Mucosa of descending colon (tissue), 3 donors: ENCODE measurements at regions not wholly inside any gene's neighbourhood (a gene's known extent, or its start where the extent isn't known, plus 50 kb on each side); places are given as distances from the start of the nearest gene placed in this dataset.

Experiments
- ATAC-seq: fragments of 200-7000 bp; cut with Tn5 transposase; one replicate; pipeline ENCODE4 v1.9.1; 2020; ENCODE audit warnings: mild to moderate bottlenecking, moderate library complexity
- DNase-seq, 3 donors: peaks; one replicate each; pipeline ENCODE4 v3.0.0-alpha.2; 2020
- H3K36me3 ChIP-seq: fragments of 200-600 bp; one replicate; pipeline ENCODE4 v1.8.0; 2021; ENCODE audit warnings: low read depth, mild to moderate bottlenecking
- H3K4me1 ChIP-seq: fragments of 200-600 bp; one replicate; pipeline ENCODE4 v1.8.0; 2021; ENCODE audit warnings: low read depth, mild to moderate bottlenecking
- H3K4me3 ChIP-seq: fragments of 200-600 bp; one replicate; pipeline ENCODE4 v1.8.0; 2021; ENCODE audit warnings: mild to moderate bottlenecking
- H3K9me3 ChIP-seq: fragments of 200-600 bp; one replicate; pipeline ENCODE4 v1.8.0; 2021; ENCODE audit warnings: mild to moderate bottlenecking
- intact Hi-C, 2 donors: fragments of 100-400 bp; cut with DNase I in 1 of 2; cut with micrococcal nuclease in 1 of 2; formaldehyde crosslinking; loops; one replicate each; pipeline versions ENCODE4 v1.11.0 to v1.11.1; 2022; cut with DNase I, micrococcal nuclease
- TF ChIP-seq, protein P1 (sequence below): fragments of 200-600 bp; IDR thresholded peaks from one replicate; pipeline ENCODE4 v1.8.0; 2022; ENCODE audit warnings: antibody characterized with exemption, mild to moderate bottlenecking
- donor health status: DM: no; HTN: no; CAD: no; lungs with moderate emphysema.
- donor health status: DM: no; HTN: no; CAD: no.
- donor health status: DM: no; HTN: yes; CAD: no.

DNA sequence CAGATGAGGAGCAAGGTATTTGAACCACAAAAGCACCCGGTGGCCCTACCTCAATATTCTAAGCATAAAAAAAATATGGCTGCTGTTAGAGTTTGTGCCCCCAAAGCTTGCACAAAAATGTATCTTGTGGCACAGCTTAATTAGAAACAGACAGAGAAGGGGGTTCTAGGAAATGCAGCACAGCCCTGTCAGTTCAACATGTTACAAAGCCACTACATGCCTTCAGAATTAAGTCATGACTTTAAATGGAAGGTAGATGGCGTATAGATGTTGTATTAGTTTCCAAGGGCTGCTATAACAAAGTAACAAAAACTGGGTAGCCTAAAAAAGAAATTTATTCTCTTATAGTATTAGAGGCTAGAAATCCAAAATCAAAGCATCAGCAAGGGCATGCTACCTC is 703.8 kb downstream of the DIAPH3 start:
- TF ChIP-seq, protein P1, sequence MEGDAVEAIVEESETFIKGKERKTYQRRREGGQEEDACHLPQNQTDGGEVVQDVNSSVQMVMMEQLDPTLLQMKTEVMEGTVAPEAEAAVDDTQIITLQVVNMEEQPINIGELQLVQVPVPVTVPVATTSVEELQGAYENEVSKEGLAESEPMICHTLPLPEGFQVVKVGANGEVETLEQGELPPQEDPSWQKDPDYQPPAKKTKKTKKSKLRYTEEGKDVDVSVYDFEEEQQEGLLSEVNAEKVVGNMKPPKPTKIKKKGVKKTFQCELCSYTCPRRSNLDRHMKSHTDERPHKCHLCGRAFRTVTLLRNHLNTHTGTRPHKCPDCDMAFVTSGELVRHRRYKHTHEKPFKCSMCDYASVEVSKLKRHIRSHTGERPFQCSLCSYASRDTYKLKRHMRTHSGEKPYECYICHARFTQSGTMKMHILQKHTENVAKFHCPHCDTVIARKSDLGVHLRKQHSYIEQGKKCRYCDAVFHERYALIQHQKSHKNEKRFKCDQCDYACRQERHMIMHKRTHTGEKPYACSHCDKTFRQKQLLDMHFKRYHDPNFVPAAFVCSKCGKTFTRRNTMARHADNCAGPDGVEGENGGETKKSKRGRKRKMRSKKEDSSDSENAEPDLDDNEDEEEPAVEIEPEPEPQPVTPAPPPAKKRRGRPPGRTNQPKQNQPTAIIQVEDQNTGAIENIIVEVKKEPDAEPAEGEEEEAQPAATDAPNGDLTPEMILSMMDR: no peak
- intact Hi-C loops: no loop called here

GRCh38 chr13:59461411-59461810 is 702.3 kb downstream of the DIAPH3 start:
- intact Hi-C loops: no loop called here
- DNase-seq (no peak), ATAC-seq (no peak)
- H3K36me3 ChIP-seq: no peaks in the 10 kb centered on the region
- no peaks in the 10 kb centered on the region for H3K4me1 ChIP-seq
- H3K4me3 ChIP-seq: no peak overlapping the region
- no peaks in the 10 kb centered on the region for H3K9me3 ChIP-seq
- TF ChIP-seq, protein P1: no peak

More for the DNA sequence above, 703.8 kb downstream of the DIAPH3 start:
- Histone ChIP-seq H3K4me3 (no peak overlapping the region), H3K4me1 (no peaks in the 10 kb centered on the region), H3K36me3 (no peaks in the 10 kb centered on the region), H3K9me3 (no peaks in the 10 kb centered on the region)
- DNase-seq (no peak), ATAC-seq (no peak)

GRCh38 chr13:59463023-59463422 is 700.7 kb downstream of the DIAPH3 start:
- intact Hi-C loops: no loop called here
- Histone ChIP-seq H3K36me3 (no peaks in the 10 kb centered on the region), H3K9me3 (no peaks in the 10 kb centered on the region), H3K4me3 (no peak overlapping the region), H3K4me1 (no peaks in the 10 kb centered on the region)
- ATAC-seq (no peak), DNase-seq (no peak)
- TF ChIP-seq, protein P1: no peak

DNA sequence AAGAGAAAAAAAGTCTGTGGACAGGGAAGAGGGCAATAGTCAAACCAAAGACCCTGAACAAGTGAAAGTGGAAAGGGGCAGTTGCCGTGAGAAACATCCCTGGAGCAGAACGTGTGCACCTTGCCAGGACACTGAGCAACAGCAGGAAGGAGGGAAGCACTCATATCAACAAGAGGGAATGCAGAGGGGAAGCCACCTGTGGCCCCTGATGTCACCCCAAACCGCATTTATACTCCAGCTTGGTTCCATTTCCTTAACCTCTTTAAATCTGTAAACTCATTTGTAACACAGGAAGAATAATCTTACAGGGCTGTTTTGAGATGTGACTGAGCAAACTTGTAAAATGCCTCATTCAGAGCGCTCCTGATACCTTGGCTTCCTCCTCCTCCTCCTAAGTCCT is 698.8 kb downstream of the DIAPH3 start:
- DNase-seq: no peak
- Histone ChIP-seq H3K4me3 (no peak overlapping the region), H3K36me3 (no peaks in the 10 kb centered on the region), H3K9me3 (no peaks in the 10 kb centered on the region), H3K4me1 (no peaks in the 10 kb centered on the region)
- no peak for ATAC-seq
- intact Hi-C loops: no loop called here
- TF ChIP-seq, protein P1: no peak

GRCh38 chr13:59468396-59468795 is 695.3 kb downstream of the DIAPH3 start:
- Histone ChIP-seq H3K4me1 (no peaks in the 10 kb centered on the region), H3K4me3 (no peak overlapping the region), H3K9me3 (no peaks in the 10 kb centered on the region), H3K36me3 (no peaks in the 10 kb centered on the region)
- TF ChIP-seq, protein P1: no peak
- intact Hi-C loops: no loop called here
- no peak for DNase-seq
- no peak for ATAC-seq

- Histone ChIP-seq H3K4me3 (no peak overlapping the region), H3K9me3 (no peaks in the 10 kb centered on the region), H3K36me3 (no peaks in the 10 kb centered on the region), H3K4me1 (no peaks in the 10 kb centered on the region)
- no peak for ATAC-seq
- TF ChIP-seq, protein P1: no peak
- no peak for DNase-seq
- intact Hi-C loops: no loop called here
Observed at GRCh38 chr13:59471106-59471505, 692.6 kb downstream of the DIAPH3 start.
